ENCODE measurements at regions not wholly inside any gene's neighbourhood (a gene's known extent, or its start where the extent isn't known, plus 50 kb on each side); places are given as distances from the start of the nearest gene placed in this dataset.

DNA sequence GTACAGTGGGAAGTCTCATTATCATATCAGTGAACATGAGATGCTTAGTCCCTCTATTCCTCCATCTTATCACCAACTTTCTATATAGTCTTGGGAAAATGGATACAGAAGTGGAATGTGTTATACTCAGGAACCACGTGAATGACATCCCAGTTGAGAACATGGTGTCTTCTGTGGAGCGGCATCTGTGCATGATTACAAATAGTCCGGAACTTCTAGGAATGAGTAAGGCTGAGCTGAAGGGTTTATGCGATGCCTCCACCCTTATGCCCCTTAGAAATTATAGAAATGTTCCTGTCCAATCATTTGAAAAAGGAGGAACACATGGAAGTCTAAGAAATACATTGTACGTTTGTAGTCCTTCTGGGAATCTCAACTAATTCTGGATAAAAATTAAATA, 64.8 kb upstream of the TMEM108 start:
- TF ChIP-seq EZH2phosphoT487 (IDR thresholded peaks at IDR 0.05; ENCODE audit: low read depth, severe bottlenecking, unreplicated experiment), result no peak
- TF ChIP-seq, protein P1, sequence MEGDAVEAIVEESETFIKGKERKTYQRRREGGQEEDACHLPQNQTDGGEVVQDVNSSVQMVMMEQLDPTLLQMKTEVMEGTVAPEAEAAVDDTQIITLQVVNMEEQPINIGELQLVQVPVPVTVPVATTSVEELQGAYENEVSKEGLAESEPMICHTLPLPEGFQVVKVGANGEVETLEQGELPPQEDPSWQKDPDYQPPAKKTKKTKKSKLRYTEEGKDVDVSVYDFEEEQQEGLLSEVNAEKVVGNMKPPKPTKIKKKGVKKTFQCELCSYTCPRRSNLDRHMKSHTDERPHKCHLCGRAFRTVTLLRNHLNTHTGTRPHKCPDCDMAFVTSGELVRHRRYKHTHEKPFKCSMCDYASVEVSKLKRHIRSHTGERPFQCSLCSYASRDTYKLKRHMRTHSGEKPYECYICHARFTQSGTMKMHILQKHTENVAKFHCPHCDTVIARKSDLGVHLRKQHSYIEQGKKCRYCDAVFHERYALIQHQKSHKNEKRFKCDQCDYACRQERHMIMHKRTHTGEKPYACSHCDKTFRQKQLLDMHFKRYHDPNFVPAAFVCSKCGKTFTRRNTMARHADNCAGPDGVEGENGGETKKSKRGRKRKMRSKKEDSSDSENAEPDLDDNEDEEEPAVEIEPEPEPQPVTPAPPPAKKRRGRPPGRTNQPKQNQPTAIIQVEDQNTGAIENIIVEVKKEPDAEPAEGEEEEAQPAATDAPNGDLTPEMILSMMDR (IDR thresholded peaks at IDR 0.05; ENCODE audit: poor library complexity), result no peak

Data from hepatocyte (in vitro differentiated cells).